CD4-positive, alpha-beta T cell treated with Interleukin-17A for 1 hour (primary cell): ENCODE measurements at regions not wholly inside any gene's neighbourhood (a gene's known extent, or its start where the extent isn't known, plus 50 kb on each side); places are given as distances from the start of the nearest gene placed in this dataset.

Experiments used
- DNase-seq: peaks from one replicate; pipeline ENCODE4 v3.0.0-alpha.2; 2020

DNA sequence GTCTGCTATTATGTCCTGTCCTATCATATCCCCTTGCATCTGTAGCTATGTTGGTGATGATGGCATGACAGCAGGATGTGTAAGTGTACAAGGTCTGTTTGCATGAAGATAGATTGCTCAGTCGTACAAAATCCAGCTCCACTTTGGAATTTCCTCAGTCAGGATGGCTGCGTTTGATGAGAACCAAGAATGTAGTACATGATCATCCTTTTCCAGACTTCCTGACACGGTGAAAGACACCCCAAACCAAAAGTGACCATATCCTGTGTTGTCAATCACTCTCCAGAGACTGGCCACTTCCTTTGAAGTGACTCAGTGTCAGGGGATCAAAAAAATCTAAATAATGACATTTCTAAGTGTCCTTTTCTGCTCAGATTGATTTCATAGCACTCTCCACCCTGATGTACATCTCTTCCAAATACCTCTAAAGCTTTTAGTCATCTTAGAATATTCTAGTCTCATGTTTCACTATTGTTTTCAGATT, 213.4 kb downstream of the PLK2 start:
- DNase-seq: no peak

DNA sequence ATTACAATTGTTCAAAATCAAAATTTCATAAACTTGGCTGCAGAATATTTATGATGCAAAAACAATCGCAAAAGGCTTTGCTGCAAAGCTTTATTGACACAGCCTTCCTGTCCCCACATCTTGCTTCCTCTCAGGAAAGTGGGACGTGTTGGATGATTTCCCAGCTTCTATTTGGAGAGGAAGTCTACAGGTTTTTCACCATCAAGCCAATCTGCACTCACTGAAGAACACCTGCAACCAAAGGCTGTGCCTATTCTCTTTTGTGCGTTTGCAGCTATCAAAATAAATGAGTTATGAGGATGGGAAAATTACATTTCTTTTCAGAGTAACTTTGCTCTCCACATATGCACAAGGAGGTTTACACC, 214.4 kb downstream of the PLK2 start:
- DNase-seq: no peak

GRCh38 chr5:58244819-58245475, 214.9 kb downstream of the PLK2 start:
- no peak for DNase-seq

DNA sequence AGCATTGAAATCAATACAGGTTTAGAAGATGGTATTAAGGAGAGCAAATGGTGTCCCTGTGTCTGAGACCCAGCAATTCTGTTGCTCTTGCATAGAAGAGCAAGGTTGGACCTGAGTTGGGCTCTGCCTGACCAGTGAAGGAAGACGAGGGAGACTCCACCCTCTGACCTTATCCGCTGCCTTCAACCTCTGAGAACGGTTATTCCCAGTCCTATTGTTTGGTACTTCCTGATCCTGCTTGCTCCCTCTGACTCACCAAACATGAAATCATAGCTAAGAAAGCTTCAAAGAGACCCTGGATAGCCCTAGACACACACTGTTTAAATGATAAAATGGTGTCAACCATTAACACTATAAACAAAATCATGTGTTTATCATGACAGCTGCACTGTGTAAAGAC, 218.5 kb downstream of the PLK2 start:
- no peak for DNase-seq

DNA sequence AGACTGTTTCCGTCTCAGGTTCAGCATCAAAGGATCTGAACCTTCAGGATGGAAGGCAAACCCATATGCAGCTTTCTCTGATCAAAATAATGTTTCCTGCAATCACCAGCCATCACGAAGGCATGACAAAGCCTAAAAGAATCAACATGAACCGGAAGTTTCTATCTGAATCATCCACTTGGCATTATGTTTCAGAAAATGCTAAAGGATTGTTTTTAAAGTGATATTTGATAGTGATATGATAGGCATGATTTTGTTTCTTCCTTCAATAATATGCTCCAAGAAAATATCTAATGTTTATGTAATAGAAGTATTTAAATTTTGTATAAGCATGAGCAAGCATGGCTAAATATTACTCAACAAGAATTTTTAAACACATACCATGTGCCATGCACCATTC, 219.6 kb downstream of the PLK2 start:
- no peak for DNase-seq

GRCh38 chr5:58239731-58240130, 220.2 kb downstream of the PLK2 start:
- DNase-seq: no peak

DNA sequence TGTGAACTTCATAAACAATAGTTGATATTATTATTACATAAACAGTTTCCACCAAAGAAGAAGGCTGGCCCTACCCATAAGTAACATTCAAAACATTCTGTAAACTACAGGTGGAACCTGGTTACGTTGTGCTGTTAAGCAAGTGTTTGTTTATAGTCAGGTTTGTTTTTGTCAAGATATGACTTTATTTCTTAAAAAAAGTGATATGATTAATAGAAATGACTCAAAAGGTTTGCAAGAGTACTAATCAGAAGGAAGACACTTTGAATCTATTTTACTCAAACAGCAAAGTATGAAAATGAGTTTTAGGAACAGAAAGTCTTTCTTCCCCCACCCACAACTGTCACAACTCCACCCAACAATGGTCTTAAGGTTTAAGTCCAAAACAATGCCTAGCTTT, 220.8 kb downstream of the PLK2 start:
- no peak for DNase-seq

DNA sequence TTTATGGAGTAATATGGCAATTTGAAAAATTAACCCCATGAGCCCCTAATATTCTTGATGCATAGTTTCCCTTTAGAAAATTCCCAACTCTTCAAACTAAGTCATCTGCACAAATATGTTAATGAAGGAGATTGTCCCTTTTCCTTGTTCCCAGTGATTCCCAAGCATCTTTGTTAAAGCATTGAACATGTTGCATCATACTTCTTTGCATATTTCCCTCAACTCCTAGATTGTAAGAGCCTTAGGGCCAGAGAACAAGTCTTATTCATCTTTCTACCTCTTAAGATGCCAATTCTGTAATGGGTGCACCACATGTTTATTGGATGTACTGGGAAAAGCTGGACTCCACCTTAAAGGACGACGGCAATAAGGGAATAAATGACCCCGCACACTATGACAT, 223.4 kb downstream of the PLK2 start:
- no peak for DNase-seq

- peak; percentile 2 for DNase-seq
Measured at GRCh38 chr5:58235299-58235698, 224.6 kb downstream of the PLK2 start.

DNA sequence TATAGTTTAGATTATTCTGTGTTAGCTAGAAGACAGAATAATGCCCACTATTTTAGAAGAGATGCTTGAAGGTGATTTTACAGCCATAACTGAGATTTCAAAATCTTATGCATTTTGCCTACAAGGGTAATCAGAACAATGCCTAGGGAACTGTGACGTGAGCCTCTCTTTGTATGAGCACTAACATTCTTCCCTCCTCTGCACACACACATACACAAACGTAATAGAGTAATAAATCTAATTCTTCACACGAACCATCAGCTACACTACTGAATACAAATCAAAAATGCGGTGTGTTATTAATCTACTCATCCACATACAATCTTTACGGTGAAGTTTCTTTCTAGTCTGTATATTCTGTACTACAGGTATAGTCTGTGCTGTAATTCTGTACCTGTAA, 227.8 kb downstream of the PLK2 start:
- DNase-seq: no peak

DNA sequence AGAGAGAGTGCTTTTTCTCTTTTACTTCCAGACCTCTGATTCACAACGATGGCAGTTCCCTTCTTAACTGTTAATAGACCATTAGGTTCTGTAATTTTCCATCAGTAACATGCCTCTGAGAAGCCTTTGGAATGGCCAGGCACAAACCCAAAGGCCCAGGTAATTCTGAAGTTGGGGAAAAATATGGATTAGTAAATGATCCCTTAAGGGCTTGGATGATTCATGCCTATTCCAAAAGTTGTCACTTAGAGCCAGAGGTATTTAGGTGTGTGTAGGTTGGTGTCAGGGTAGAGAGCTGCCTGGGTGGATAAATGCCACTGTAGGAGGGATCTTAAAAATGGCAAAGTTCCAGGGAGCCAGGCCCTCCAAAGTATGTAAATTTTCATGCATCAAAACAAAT, 228.8 kb downstream of the PLK2 start:
- DNase-seq: no peak

- no peak for DNase-seq
Measured at GRCh38 chr5:58228896-58229295, 231.0 kb downstream of the PLK2 start.

GRCh38 chr5:58227858-58228257, 232.0 kb downstream of the PLK2 start:
- no peak for DNase-seq

DNA sequence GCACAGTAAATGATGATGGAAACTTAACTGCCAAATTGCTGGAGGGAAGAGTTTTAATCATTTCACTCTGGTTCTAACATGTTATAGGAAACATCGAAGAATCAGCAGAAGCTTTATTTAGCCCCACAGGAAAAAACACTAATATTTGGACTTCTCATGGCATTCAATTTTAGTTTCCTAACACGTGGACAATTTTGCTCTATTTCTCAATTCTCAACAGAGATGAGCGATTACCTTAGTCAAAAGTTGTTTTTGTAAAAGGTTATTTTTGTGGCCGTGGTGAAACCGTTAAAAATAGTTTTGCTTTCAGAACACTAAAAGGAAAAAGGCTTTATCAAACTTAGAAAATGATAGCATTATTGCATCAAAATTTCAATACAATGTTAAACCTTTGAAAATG, 235.2 kb downstream of the PLK2 start:
- no peak for DNase-seq

DNA sequence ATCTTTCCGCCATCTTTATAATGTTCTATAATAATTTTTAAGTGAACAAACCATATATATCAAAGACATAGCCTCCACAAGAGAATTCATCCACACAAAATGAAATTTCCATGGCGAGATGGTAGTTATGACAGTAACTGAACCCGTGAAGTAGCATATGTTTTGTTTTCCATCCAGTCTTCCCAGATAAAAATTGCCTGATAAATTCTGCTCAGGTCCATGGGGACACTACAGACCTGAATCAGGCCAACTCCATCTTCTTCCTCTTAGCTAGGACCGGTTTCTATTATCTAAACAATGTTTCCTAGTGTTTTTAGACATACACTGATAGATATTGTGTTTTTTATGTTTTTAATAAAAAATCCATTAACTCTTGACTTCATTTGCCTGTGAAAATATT, 235.7 kb downstream of the PLK2 start:
- DNase-seq: no peak

DNA sequence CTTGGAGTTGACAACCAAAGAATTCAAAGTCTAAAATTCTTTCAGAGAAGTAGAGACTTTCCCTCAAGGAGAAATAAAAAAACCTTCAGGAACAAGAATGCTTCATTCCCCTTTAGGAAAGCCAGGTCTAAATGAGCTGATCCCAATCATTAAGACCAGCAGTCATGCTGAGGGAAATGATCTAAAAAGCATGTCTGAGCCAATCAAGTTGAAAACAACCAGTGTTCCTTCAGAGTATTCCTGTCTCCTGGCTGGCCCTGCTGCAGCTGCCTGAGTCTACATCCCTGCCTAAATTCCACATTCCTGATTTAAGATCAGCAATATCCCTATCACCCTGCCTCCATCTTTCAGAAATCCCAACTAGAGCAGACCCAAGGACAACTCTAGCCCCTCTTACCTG, 244.5 kb downstream of the PLK2 start:
- DNase-seq: no peak

- DNase-seq: no peak
Measured at GRCh38 chr5:58211441-58211840, 248.4 kb downstream of the PLK2 start.

GRCh38 chr5:58208674-58209073, 251.2 kb downstream of the PLK2 start:
- DNase-seq: no peak

DNA sequence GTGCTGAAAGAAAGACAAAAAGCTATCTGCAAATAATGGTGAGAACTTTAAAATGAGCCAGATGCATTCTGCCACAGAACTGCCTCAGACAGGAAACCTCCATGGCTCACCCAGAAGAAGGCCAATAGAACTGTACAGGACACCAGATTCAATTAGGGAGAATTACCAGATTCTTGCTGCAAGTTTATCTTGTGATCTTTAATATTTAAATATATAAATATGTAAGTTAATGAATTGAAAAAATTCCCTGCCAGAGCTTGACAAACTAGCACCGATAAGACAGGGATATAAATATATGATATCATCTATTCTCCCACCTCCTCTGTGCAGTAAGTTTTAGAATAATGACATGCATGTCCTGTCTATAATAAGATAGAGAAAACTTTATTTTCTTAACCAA, 252.8 kb downstream of the PLK2 start:
- DNase-seq: no peak

DNA sequence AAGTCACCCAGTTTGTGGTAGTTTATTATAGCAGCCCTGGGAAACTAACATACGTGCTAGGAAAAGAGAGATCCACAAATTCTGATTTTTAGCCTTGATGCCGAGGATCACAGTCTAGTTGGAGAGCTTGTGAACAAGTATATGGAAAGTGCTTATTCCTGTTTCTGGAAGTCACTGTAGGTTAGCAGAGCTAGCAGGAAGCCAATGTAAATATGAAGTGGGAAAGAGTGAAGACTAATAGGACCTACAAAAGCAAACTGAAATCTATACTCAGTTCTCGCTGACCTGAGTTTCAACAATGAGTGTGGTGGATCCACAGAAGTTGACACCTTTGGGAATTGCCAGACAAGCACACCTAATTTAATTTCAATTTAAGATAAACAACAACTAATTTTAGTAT, 254.9 kb downstream of the PLK2 start:
- no peak for DNase-seq

DNA sequence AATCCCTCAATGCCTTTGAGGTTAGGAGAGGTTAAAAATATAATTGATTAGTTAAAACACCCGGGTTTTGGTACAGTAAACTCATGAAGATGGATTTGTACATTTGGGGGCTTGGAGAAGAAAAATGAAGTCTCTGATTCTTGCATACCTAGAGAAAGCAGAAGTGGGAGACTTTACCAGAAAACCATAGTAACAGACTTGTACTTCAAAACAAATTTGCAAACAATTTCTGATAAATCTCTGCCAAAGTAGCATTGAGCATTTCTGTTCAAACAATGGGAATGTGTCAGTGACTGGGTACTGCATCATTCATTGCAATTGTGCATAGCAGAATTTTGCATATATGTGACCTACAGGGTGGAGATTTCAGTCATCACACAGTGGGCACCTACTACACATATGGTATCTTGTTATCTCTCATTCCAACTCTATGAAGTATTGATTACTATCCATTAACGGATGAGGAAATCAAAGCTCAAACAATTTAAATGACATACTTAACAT, 256.9 kb downstream of the PLK2 start:
- no peak for DNase-seq

DNA sequence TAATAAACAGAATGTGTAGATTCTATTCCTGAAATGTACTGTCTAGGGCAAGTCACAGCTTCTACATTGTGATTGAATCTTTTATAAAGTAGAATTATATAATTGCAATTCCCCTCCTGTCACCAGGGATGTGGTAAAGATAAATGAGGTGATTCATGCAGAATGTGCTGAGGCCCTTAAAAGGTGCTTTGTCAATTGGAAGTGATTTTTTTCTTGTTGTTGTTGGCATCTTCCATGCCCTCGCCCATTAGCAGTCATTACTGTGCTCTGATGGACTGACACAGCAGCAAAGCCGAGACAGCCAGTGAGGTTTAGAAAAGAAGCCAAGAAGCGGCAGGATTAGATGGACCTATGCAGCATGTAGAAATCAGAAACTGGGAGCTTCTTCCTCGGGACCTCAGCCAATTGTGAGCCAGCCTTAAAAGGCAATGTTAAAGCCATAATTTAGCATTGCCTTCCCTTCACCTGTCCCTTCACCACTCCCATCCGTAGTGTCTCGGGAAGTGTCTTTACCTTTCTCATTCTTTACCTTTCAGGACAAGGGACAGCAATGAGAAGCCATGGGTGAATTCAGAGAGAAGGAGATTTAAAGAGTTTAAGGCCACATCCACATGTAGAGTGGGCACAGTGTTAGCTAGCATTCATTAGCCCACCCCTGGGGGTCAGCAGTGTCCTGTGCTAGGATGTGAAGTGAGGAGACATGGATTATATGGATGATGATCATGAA, 257.8 kb downstream of the PLK2 start:
- DNase-seq: no peak

DNA sequence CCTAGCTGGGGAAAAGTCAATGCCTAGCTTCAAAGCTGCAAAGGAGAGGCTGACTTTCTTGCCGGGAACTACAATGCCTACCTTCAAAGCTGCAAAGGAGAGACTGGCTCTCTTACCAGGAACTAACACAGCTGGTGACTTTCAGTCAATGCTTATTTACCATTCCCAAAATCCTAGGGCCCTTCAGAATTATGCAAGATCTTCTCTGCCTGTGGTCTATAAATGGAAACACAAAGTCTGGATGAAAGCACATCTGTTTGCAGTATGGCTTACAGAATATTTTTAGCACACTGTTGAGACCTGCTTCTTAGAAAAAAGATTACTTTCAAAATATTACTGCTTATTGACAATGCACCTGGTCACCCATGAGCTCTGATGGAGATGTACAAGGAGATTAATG, 259.4 kb downstream of the PLK2 start:
- no peak for DNase-seq

DNA sequence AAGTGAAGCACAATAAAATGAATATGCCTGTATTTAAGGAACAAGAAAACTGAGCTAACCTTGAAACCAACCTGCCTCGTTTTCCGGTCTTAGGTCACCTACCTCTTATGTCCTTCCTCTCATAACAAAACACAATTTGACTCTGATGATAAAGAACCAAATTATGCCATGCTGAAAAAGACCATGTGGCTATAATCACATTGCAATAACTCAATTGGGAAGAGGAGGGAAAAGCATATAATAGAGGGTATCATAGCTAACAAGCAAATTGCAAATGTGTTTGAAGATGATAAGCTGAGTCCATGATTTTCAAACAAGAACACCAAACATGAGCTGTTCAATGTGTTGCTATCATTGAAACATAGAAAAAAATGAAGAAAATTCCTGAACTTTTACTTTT, 260.8 kb downstream of the PLK2 start:
- no peak for DNase-seq

- no peak for DNase-seq
Measured at GRCh38 chr5:58198330-58198729, 261.6 kb downstream of the PLK2 start.
